HG02852 (cell line): ENCODE measurements at regions not wholly inside any gene's neighbourhood (a gene's known extent, or its start where the extent isn't known, plus 50 kb on each side); places are given as distances from the start of the nearest gene placed in this dataset.
A peak's percentile ranks its signal among the peaks of the same experiment; 100 is the strongest.

ENCODE experiments used
- ATAC-seq: cut with Tn5 transposase; IDR thresholded peaks from one replicate; pipeline ENCODE4 v1.9.1; 2021; ENCODE audit warnings: mild to moderate bottlenecking, moderate library complexity; ENCODE audit not compliant: unreplicated experiment

DNA sequence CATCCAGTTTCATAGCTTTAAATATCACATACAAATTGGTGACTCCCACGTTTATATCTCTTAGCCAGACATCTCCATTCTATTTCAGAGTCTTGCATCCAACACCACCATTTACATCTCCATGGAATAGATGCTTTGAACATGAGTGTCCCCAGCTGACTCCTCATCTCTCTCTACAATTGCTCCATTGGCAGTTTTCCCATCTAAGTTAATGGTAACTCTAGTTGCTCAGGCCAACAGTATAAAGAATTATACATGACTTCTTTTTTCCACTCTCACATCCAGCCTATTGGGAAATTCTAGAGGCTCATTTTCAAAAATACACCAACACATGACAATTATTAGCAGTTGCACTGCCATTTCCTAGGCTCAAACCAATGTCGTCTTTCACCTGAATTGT is 388.2 kb downstream of the STIM2 start:
- ATAC-seq, result no peak

DNA sequence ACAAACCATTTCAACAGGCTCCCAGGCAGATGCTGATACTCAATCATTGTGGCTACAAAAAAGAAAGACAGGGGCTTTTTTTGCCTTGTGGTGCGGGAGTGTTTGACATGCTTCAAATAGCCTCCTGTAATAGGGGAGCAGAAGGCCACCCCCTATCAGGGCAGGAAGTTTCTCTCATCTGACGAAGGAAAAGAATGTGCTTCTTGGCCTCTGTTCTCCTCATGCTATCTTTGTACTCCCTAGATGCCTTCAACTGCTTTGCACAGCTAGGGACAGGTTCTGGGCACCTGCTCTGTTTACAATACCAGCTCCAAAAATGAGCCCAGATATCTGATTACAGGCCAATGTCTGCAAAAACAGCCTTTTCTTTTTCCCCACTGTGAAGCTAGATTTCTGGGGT is 391.1 kb downstream of the STIM2 start:
- no peak for ATAC-seq

DNA sequence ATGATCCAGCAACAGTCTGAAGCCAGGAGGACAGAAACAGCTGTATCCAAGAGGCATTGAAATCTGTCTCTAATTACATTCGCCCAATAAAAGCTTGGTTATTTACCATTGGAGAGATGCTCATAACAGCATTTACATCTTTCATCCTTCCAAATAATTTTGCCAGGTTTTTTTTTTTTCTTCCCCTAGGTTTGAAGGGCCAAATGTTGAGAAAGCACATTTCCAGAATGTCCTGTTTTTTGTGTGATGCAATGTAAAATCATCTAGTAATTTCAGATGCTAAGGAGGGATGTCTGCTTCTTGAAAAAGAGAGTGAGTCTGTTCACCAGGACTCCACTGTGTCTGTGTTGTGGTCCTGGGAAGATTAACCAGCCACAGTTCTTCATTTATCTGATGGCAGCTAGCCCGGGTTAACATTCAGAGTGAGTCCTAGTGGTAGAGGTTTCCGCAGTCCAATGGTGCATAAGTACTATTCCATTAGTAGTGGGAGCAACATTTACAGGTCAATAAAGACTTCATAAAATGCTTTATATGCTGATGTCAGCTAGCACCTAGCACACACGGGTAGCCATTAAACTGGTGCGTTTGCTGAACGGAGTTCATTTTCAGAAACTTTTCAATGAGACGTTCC is 406.8 kb downstream of the STIM2 start:
- no peak for ATAC-seq

DNA sequence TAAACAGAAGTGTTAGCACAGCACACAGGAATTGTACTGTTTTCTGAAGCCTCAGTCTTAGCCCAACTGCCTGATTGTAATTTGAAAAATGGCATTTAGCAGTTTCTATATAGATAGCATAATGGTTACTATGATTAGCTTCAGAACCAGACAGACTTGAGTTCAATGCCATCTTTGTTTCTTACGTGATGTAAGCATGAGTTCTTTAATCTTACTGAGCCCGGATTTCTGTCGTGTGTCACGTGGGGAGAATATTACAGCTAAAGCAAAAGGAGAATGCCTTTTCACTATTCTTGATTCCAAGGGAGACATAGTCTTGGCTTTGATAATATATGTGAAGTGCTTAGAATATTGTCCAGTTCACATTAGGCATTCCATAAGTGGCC is 407.3 kb downstream of the STIM2 start:
- no peak for ATAC-seq

DNA sequence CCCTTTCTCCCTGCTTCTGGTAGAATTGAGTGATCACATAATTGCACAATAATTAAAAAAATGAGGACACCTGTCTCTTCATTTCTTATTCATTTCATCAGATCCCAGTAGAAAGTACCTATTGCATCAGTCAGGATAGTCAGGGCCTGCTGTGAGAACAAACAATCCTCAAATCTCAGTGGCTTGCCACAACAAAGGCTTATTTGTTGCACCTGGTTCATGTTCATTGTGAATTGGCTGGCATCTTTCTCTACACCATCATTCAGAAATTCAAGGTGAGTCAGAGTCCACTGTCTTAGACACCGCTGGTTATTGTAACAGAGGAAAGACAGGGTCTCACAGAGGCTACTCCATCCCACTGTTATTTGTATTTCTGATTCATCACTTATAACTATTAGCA is 409.8 kb downstream of the STIM2 start:
- no peak for ATAC-seq

DNA sequence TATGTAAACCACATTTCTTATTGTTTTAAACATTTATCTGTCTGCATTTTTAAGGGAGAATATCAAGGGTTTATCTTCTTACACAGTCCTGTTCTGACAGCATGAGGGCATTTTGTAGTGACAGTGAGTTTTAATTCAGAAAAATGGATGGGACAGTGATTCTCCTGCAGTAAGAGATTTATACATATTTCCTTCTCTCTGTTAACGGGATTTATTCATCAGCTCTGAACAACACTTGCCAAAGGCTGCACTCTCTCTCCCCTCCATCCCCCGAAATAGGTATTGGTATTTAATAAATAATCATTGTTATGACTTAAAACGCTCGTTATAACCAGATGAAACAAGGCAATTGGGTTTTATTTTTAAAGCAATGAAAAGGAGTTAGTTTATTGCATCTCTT is 410.9 kb downstream of the STIM2 start:
- no peak for ATAC-seq

DNA sequence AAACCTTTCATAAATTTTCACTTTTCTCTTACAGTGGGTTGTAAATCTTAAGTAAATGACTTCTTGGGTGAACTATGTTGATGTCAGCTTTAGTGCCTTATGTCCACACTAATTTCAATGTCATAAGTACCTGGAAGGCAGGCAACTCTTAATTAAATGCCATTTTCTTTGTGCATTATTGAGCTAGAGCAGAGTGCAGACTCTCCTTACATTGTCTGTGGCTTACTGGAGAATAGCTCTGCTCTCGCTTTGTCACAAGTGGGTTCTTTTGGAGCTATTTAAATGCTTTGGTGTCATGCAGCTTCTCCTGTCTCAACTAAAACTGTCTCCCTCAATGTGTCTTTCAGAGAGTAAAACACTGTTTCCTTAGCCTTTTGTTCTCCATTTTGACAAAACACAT is 411.6 kb downstream of the STIM2 start:
- ATAC-seq, result no peak

DNA sequence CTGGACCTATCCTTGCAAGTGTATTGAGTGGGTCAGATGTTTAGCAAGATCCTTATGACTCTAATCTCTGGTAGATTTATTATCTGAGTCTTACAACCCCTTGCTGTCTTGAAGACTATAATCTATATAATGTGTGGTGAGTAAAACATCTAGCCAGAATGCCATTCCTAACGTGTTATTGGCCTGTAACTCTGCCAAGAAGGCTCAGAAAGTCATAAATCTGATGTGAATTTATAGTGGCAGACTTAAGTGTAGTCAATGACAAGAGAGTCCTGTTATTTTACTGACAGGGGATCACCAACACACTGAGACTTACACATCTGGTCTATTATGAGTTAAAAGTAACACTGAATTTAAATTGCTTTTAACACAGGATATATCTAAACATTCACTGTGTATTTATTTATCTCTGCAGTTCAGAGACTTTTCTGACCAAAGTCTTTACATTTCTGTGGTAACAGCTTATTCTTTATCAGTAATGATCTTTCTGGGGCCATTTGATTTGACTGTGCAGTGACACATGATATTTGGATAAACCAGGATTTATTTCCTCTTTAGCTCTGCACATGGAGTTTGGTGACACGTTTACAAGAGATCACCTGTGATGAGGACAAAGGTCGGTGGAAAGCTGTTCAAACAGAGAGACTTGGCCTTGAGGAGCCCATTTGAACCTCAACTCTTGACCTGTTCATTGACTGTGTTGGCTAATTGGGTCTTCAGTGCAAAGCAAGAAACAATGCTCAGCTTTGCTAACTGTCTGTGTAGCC is 415.8 kb downstream of the STIM2 start:
- ATAC-seq, result no peak

DNA sequence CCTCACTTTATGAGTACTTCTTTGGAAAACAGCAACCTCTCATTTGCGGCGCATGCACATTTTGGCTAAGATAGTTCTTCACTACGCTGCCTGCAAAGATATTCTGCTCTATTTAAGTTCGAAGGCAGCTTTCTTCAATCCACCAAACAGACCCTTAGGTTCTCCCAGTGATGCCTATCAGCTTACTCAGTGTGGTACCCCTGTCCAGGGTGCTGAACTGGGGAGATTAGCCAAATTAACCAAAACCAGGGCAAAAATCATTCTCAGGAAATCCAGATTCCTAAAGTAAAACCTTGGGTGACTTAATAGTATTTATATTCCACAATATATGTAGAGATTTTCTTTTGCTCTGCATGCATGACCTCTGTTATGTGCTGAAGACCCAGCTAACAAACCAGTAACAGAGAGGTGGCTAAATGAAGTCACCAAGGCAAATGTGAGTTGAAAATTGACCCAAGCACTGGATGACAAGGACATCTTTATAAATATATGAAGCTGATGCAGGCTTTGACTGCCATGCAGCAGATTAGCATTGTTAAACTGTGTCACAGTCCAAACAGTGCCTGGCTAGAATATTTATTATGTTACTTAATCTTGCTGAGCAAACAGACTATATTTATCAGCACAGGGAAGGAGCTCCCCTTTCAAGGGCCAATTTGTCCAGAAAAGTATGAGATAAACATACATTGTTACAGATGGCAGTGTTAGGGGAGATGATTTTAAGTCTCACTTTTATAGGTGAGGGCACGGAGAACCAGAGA is 418.2 kb downstream of the STIM2 start:
- no peak for ATAC-seq

DNA sequence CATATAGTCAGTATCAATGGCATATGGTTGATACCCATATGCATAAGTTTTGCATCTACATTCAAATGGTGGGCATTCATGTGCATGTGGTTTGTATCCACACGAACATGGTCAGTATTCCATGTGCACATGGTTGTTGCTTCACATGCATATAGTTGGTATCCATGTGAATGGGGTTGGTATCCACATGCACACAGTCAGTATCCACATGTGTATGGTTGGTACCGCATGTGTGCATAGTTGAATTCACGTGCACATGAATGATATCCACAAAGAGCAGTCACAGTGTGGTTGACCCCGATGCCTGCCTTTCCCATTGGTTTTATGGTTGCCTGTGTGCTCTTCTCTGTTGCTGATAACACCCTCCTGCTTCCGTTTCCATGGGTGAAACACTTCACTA is 427.9 kb downstream of the STIM2 start:
- no peak for ATAC-seq

DNA sequence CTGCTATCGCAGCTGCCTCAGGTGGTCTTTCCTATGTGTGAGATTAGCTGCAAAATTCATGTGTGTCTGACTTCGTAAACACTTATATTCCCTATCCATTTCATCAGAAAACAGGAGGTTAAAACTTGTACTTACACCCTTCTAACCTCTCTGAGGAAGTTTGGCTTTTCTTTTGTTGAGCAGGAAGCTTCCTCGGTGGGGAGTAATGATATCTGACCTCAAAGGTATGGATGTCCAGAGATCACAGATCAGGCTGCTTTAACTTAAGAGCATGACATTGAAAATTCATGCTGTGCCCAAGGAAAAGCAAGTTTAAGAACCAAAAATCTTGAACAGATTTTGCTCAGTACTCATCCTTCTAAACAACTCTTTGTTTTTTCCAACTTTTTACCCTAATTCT is 429.1 kb downstream of the STIM2 start:
- no peak for ATAC-seq

DNA sequence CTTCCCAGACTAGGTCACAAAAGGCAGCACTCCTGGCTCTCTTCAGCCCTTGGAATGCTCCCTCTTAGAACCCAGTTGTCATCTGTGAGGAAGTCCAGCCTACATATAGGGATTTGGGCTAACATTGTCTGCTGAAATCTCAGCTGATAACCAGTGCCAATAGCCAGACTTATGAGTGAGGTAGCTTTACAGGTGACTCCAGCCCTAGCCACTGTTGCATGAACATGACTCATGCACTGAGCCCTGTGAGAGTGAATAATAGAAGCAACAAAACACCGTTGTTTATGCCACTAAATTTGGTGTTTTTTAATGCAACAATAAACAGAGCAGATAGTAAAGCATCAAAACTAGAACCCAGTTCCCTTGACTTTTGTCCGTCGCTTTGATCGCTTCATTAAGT is 433.2 kb downstream of the STIM2 start:
- no peak for ATAC-seq

DNA sequence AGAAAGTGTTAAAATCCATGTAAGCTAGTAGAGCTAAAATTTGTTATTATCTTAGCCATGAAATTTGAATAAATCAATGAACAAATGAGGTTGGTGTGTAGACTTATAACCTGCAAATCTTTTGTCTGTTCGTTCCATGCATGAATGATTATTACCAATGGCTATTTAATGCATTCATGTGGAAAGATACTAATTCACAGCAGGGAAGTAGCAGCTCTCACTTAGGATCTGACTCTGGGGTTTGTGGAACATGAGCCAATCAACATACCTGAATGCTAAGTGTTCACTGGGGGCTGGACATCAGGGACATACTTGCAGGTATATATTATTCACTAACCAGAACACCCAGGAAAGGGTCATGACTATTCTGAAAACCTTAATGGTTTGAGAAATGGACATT is 444.1 kb downstream of the STIM2 start:
- ATAC-seq, result no peak

DNA sequence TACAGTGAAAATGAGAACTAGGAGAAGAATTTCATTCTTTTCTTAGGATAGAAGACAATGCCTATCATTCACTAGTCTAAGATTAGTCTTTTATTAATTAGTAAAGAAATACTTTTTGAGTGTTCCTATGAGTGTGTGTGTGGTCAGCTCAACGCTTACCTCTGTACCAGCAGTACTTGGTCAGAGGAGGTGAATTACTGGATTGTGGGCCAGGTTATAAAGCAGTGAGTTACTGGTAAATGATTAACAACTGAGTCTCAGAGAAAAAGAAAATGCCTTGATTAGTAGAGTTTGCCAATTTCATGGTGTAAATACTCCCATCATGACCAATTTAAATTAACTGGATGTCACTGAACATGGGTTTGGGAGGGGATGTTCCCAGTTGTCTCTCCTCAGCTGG is 444.6 kb downstream of the STIM2 start:
- no peak for ATAC-seq

DNA sequence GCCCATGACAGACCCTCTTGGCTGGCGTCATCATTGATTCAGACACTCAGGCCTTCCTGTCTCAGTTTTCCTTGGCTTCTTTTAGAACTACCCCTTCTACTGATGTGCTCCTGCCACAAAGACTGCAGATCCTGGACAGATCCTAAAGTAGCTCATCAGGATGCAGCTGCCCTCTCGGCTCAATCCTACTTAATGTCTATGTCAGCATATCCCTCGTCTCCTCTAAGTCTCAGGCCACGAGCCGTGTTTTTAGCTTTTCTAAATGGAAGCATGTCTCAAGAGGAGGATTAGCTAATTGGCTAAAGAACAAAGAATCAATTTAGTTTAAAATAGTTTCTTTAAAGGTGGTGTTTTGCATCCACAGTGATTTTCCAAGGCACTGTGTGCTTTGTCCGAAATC is 447.7 kb downstream of the STIM2 start:
- no peak for ATAC-seq

DNA sequence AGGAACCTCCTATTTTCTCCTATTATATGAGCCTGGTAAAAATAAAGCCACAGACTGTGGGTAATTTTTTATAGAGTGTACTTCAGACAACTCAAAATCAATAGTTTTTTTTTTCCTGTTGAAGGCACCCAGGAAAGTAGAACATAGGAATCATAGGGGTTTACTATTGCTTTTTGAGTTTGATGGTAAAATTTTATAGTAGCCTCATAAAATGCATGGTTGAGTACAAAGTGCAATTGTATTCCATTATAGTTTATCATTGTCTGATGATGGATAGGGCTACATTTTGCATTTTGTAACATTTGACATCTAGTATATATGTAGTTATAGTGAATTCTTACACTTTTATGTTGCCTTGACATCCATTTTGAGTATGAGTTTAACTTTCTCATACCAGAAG is 455.0 kb downstream of the STIM2 start:
- no peak for ATAC-seq

DNA sequence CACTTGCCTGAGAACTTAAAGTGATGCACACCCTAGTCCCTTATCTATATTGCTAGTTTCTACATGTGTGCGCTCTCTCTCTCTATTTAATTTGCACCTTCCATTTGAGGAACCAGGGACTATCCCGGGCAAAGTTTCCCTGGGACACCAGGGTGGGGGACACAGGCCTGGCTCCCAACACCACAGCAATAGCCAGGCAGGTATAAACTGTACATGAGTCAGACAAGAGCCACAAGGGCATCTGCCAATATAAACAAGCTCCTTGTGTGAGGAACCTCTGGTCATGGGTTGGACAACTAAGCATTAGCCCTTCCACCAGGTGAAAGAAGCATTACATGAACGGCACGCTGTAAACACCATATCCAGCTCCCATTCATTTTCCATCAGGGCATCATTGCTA is 455.5 kb downstream of the STIM2 start:
- no peak for ATAC-seq

DNA sequence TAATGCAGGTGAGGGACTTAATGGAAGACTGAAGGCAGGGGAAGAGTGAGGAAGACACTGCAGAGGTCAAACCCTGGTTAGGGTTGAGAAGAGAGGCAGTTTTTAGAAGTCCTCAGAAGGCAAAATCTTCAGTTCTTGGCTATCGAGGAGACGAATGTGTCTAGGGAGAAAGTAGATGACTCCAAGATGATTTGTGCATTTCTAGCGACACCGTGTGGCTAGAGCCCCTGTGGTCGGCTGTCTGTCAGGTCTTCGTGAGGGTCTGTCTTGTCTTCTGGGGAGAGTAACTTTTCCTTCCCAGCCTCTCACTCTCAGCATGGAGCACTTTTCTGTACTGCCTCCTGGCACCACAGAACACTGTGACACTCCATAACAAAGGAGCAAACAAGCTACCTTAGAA is 458.1 kb downstream of the STIM2 start:
- ATAC-seq, result no peak

DNA sequence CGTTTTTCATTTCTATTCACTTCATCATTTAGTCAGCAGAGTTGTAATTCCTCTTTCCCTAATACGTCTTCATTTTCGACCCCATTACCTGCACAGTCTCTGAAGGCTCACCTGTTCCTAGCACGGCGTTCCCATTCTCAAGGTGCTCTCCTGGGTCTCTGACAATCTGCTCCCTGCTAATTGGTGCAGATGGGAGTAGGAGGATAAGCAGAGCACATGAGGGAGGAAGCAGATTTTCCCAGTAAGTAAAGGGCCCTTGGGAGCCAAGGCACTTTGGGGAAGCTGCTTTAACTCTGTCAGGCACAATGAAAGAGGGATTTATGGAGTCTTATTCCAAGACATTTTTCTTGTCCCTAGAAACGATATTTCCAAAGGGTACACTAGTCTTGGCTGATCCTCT is 466.4 kb downstream of the STIM2 start:
- ATAC-seq, result no peak

DNA sequence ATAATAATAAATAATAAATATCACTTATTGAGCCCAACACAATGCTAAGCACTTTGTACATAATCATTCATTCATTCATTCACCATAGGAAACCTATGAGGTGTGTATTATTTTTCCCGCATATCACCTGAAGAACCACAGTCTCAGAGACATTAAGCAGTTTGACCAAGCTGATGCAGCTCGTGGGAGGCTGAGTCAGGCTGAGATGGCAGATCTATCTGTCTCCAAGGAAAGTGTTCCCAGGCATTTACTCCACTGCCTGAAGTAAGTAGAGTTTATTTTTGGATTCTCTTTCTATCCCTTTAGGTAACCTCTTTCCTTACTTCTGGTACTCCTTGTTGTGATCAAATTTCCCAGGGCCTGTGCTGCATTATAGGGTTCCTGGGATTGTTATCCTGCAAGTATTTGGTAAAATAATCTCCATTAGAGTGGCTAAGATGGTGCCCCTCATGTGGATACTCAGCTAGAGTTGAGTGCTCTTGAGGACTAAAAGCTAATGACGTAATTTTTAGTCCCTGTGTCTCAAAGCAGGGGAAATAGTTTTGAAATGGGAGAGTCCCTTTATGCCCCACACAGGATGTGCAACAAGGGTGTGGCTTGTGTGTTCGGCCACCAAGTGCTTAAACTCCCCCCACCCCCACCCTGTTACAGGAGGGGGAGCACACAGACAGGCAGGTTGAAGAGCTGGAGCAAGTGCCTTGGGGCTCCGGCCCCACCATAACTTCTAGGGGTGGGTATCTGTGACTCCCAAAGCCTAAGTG is 467.0 kb downstream of the STIM2 start:
- ATAC-seq, result peak; percentile 81

DNA sequence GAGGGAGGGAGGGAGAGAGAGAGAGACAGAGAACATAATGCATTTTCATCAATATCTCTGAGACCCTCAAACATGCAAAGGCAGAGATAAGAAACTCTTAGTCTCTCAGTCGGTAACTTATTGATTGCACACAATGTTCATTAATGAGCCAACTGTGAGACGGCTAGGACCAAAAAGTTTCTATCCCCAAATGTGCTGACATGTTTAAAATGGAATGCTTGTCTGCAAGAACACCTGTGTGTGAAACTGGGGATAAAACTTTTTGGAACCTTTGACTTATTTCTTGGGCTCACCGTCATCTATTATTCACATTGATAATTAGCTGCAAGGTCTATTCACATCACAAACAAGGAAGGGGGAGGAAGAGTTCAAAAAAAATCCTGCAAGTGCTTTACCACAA is 477.9 kb downstream of the STIM2 start:
- no peak for ATAC-seq
